GM23338 (cell line): ENCODE measurements at regions not wholly inside any gene's neighbourhood (a gene's known extent, or its start where the extent isn't known, plus 50 kb on each side); places are given as distances from the start of the nearest gene placed in this dataset.

Source experiments
- ATAC-seq: fragments of 200-7000 bp; cut with Tn5 transposase; 3 replicates; pipeline ENCODE4 v1.9.1; 2020
- DNase-seq: peaks from one replicate; pipeline ENCODE4 v3.0.0-alpha.2; 2015; ENCODE audit warnings: low spot score
- H2AFZ ChIP-seq: fragments of 200-600 bp; sonication (generic); 2 replicates; pipeline ENCODE4 v1.8.0; 2016; ENCODE audit warnings: antibody characterized with exemption, mild to moderate bottlenecking, moderate library complexity
- H3F3A ChIP-seq: fragments of 200-600 bp; sonication (generic); replicated peaks from 2 replicates; pipeline ENCODE4 v1.8.0; 2017; ENCODE audit warnings: antibody characterized with exemption, mixed run types, low read depth
- H3K27ac ChIP-seq: fragments of 200-600 bp; sonication (generic); 2 replicates; pipeline ENCODE4 v1.6.1; 2016; ENCODE audit warnings: low read depth
- H3K27me3 ChIP-seq: fragments of 200-600 bp; sonication (generic); 2 replicates; pipeline ENCODE4 v1.8.0; 2016; ENCODE audit warnings: mild to moderate bottlenecking, mixed run types, moderate library complexity; ENCODE audit not compliant: insufficient read depth
- H3K36me3 ChIP-seq: fragments of 200-600 bp; sonication (generic); 2 replicates; pipeline ENCODE4 v1.8.0; 2016; ENCODE audit warnings: mild to moderate bottlenecking; ENCODE audit not compliant: insufficient read depth
- H3K4me1 ChIP-seq: fragments of 200-600 bp; sonication (generic); 2 replicates; pipeline ENCODE4 v1.8.0; 2016; ENCODE audit warnings: mild to moderate bottlenecking, moderate library complexity; ENCODE audit not compliant: insufficient read depth
- H3K4me2 ChIP-seq: fragments of 200-600 bp; sonication (generic); 2 replicates; pipeline ENCODE4 v1.7.1; 2017; ENCODE audit warnings: mixed run types
- H3K4me3 ChIP-seq: fragments of 200-600 bp; sonication (generic); 2 replicates; pipeline ENCODE4 v1.6.1; 2016; ENCODE audit warnings: mixed run types
- H3K79me2 ChIP-seq: fragments of 200-600 bp; sonication (generic); replicated peaks from 2 replicates; pipeline ENCODE4 v1.8.0; 2017; ENCODE audit warnings: mild to moderate bottlenecking; ENCODE audit not compliant: insufficient read depth
- H3K9me2 ChIP-seq: fragments of 200-600 bp; sonication (generic); 2 replicates; pipeline ENCODE4 v1.8.0; 2017; ENCODE audit not compliant: insufficient read depth
- H4K20me1 ChIP-seq: fragments of 200-600 bp; sonication (generic); replicated peaks from 2 replicates; pipeline ENCODE4 v1.8.0; 2017; ENCODE audit warnings: mild to moderate bottlenecking; ENCODE audit not compliant: insufficient read depth
- H3K27ac Mint-ChIP-seq: 2 replicates; pipeline ENCODE4 v1.8.0; 2020; ENCODE audit warnings: inconsistent platforms, mild to moderate bottlenecking, moderate library complexity, mixed read lengths
- H3K27me3 Mint-ChIP-seq: 3 replicates; pipeline ENCODE4 v1.8.0; 2022; ENCODE audit warnings: low read depth, mild to moderate bottlenecking, moderate library complexity, mixed read lengths, inconsistent platforms; ENCODE audit not compliant: insufficient read depth, poor library complexity
- H3K36me3 Mint-ChIP-seq: 3 replicates; pipeline ENCODE4 v1.8.0; 2021; ENCODE audit warnings: low read depth, mild to moderate bottlenecking, inconsistent platforms, moderate library complexity, mixed read lengths
- H3K4me1 Mint-ChIP-seq: 3 replicates; pipeline ENCODE4 v1.8.0; 2020; ENCODE audit warnings: mild to moderate bottlenecking, inconsistent platforms, mixed read lengths
- H3K4me3 Mint-ChIP-seq: 3 replicates; pipeline ENCODE4 v1.8.0; 2021; ENCODE audit warnings: moderate library complexity, mild to moderate bottlenecking, inconsistent platforms, mixed read lengths
- H3K9me3 Mint-ChIP-seq: 3 replicates; pipeline ENCODE4 v1.8.0; 2020; ENCODE audit warnings: moderate library complexity, mild to moderate bottlenecking, inconsistent platforms, mixed read lengths
- CREB1 ChIP-seq: fragments of 250-450 bp; sonication (Bioruptor Pico); IDR thresholded peaks from 2 replicates; pipeline ENCODE4 v1.5.0; 2020; ENCODE audit warnings: low read depth, mild to moderate bottlenecking, moderate library complexity
- CTCF ChIP-seq, 2 experiments: fragments of 200-600 bp in 1 of 2; sonication (generic) in 1 of 2; conservative IDR thresholded peaks; 2 replicates each; pipeline versions ENCODE4 v1.5.1 to v1.6.1; 2016 to 2017; ENCODE audit warnings: antibody characterized with exemption in 2 of 2, low read depth in 2 of 2, mild to moderate bottlenecking in 2 of 2, moderate library complexity in 1 of 2
- ETS1 ChIP-seq: IDR thresholded peaks from 2 replicates; pipeline ENCODE4 v1.6.1; 2016; ENCODE audit warnings: antibody characterized with exemption
- EZH2 ChIP-seq: fragments of 200-600 bp; sonication (generic); IDR thresholded peaks from one replicate; pipeline ENCODE4 v1.8.0; 2017; ENCODE audit warnings: antibody characterized with exemption, mild to moderate bottlenecking, low read depth; ENCODE audit not compliant: unreplicated experiment
- EZH2phosphoT487 ChIP-seq: fragments of 200-600 bp; sonication (generic); IDR thresholded peaks from one replicate; pipeline ENCODE4 v1.8.1; 2018; ENCODE audit warnings: antibody characterized with exemption; ENCODE audit not compliant: unreplicated experiment
- JUNB ChIP-seq: IDR thresholded peaks from one replicate; pipeline ENCODE4 v1.6.1; 2016; ENCODE audit warnings: antibody characterized with exemption; ENCODE audit not compliant: unreplicated experiment
- NANOG ChIP-seq: IDR thresholded peaks from 2 replicates; pipeline ENCODE4 v1.6.1; 2016; ENCODE audit warnings: antibody characterized with exemption, borderline replicate concordance
- POLR2AphosphoS5 ChIP-seq: IDR thresholded peaks from 2 replicates; pipeline ENCODE4 v1.6.1; 2016; ENCODE audit warnings: antibody characterized with exemption, low read depth
- REST ChIP-seq: IDR thresholded peaks from one replicate; pipeline ENCODE4 v1.6.1; 2018; ENCODE audit warnings: antibody characterized with exemption; ENCODE audit not compliant: unreplicated experiment
- STAT1 ChIP-seq: IDR thresholded peaks from one replicate; pipeline ENCODE4 v1.6.1; 2016; ENCODE audit warnings: antibody characterized with exemption; ENCODE audit not compliant: unreplicated experiment
- ZNF114 ChIP-seq: fragments of 250-450 bp; sonication (Bioruptor Pico); IDR thresholded peaks from 2 replicates; pipeline ENCODE4 v1.5.0; 2020; ENCODE audit warnings: mild to moderate bottlenecking, moderate library complexity
- ZNF331 ChIP-seq: fragments of 250-450 bp; sonication (Bioruptor Pico); IDR thresholded peaks from 2 replicates; pipeline ENCODE4 v1.5.0; 2020; ENCODE audit warnings: low read depth, mild to moderate bottlenecking, moderate library complexity
- TF ChIP-seq, protein P1 (sequence below): fragments of 250-450 bp; sonication (Bioruptor Pico); IDR thresholded peaks from 2 replicates; pipeline ENCODE4 v1.5.0; 2020; ENCODE audit warnings: mild to moderate bottlenecking, moderate library complexity

GRCh38 chr12:65607401-65607841, 216.9 kb upstream of the HMGA2 start:
- H3K36me3 Mint-ChIP-seq, result no peaks in the 10 kb centered on the region
- no peaks in the 10 kb centered on the region for H3K27me3 ChIP-seq
- peaks cover 9% of the 10 kb centered on the region; the same call in 2 of the 3 replicates for H3K4me1 Mint-ChIP-seq
- no peak for ATAC-seq
- H3K4me1 ChIP-seq, result peaks cover 7% of the 10 kb centered on the region; the same call in 1 of the 2 replicates
- H3K27ac ChIP-seq, result no peak overlapping the region
- H4K20me1 ChIP-seq, result no peaks in the 10 kb centered on the region
- no peak overlapping the region for H3K4me3 ChIP-seq
- H2AFZ ChIP-seq, result no peak overlapping the region
- H3K36me3 ChIP-seq, result no peaks in the 10 kb centered on the region; the same call in 1 of the 2 replicates
- peaks cover 4% of the 10 kb centered on the region; the same call in 1 of the 3 replicates for H3K9me3 Mint-ChIP-seq
- H3K27me3 Mint-ChIP-seq, result peaks cover 5% of the 10 kb centered on the region
- TF ChIP-seq POLR2AphosphoS5, result no peak
- no peak for TF ChIP-seq ZNF114 (CRISPR knock-in tag)
- no peak for TF ChIP-seq EZH2
- no peak for TF ChIP-seq CREB1
- no peak for TF ChIP-seq ETS1
- no peak for TF ChIP-seq EZH2phosphoT487
- no peak for TF ChIP-seq ZNF331
- TF ChIP-seq, protein P1, sequence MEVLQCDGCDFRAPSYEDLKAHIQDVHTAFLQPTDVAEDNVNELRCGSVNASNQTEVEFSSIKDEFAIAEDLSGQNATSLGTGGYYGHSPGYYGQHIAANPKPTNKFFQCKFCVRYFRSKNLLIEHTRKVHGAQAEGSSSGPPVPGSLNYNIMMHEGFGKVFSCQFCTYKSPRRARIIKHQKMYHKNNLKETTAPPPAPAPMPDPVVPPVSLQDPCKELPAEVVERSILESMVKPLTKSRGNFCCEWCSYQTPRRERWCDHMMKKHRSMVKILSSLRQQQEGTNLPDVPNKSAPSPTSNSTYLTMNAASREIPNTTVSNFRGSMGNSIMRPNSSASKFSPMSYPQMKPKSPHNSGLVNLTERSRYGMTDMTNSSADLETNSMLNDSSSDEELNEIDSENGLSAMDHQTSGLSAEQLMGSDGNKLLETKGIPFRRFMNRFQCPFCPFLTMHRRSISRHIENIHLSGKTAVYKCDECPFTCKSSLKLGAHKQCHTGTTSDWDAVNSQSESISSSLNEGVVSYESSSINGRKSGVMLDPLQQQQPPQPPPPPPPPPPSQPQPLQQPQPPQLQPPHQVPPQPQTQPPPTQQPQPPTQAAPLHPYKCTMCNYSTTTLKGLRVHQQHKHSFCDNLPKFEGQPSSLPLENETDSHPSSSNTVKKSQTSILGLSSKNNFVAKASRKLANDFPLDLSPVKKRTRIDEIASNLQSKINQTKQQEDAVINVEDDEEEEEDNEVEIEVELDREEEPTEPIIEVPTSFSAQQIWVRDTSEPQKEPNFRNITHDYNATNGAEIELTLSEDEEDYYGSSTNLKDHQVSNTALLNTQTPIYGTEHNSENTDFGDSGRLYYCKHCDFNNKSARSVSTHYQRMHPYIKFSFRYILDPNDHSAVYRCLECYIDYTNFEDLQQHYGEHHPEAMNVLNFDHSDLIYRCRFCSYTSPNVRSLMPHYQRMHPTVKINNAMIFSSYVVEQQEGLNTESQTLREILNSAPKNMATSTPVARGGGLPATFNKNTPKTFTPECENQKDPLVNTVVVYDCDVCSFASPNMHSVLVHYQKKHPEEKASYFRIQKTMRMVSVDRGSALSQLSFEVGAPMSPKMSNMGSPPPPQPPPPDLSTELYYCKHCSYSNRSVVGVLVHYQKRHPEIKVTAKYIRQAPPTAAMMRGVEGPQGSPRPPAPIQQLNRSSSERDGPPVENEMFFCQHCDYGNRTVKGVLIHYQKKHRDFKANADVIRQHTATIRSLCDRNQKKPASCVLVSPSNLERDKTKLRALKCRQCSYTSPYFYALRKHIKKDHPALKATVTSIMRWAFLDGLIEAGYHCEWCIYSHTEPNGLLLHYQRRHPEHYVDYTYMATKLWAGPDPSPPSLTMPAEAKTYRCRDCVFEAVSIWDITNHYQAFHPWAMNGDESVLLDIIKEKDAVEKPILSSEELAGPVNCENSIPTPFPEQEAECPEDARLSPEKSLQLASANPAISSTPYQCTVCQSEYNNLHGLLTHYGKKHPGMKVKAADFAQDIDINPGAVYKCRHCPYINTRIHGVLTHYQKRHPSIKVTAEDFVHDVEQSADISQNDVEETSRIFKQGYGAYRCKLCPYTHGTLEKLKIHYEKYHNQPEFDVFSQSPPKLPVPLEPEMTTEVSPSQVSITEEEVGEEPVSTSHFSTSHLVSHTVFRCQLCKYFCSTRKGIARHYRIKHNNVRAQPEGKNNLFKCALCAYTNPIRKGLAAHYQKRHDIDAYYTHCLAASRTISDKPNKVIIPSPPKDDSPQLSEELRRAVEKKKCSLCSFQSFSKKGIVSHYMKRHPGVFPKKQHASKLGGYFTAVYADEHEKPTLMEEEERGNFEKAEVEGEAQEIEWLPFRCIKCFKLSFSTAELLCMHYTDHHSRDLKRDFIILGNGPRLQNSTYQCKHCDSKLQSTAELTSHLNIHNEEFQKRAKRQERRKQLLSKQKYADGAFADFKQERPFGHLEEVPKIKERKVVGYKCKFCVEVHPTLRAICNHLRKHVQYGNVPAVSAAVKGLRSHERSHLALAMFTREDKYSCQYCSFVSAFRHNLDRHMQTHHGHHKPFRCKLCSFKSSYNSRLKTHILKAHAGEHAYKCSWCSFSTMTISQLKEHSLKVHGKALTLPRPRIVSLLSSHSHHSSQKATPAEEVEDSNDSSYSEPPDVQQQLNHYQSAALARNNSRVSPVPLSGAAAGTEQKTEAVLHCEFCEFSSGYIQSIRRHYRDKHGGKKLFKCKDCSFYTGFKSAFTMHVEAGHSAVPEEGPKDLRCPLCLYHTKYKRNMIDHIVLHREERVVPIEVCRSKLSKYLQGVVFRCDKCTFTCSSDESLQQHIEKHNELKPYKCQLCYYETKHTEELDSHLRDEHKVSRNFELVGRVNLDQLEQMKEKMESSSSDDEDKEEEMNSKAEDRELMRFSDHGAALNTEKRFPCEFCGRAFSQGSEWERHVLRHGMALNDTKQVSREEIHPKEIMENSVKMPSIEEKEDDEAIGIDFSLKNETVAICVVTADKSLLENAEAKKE (CRISPR knock-in tag), result no peak
- no peak for TF ChIP-seq JUNB
- no peak for TF ChIP-seq STAT1
- no peak for TF ChIP-seq REST
- no peak for TF ChIP-seq NANOG
- no peak for TF ChIP-seq CTCF (conservative IDR thresholded peaks at IDR 0.05; ENCODE audit: low read depth in 2 of 2)
- H3K9me2 ChIP-seq, result no peaks in the 10 kb centered on the region
- no peak overlapping the region for H3K4me3 Mint-ChIP-seq
- H3K79me2 ChIP-seq, result no peaks in the 10 kb centered on the region
- H3K4me2 ChIP-seq, result no peak overlapping the region
- H3F3A ChIP-seq, result no peaks in the 10 kb centered on the region
- DNase-seq, result peak; percentile 17
- no peak overlapping the region for H3K27ac Mint-ChIP-seq
